Chondrocyte (in vitro differentiated cells): ENCODE measurements at regions not wholly inside any gene's neighbourhood (a gene's known extent, or its start where the extent isn't known, plus 50 kb on each side); places are given as distances from the start of the nearest gene placed in this dataset.

ENCODE experiments used
- DNase-seq: peaks from one replicate; pipeline ENCODE4 v3.0.0; 2021; ENCODE audit warnings: mixed read lengths, low spot score
- H3K27ac Mint-ChIP-seq: one replicate; pipeline ENCODE4 v1.8.0; 2021; ENCODE audit warnings: mild to moderate bottlenecking, moderate library complexity, mixed read lengths; ENCODE audit not compliant: unreplicated experiment
- H3K27me3 Mint-ChIP-seq: 2 replicates; pipeline ENCODE4 v1.8.0; 2021; ENCODE audit warnings: low read depth, mixed read lengths
- H3K36me3 Mint-ChIP-seq: 2 replicates; pipeline ENCODE4 v1.8.0; 2021; ENCODE audit warnings: low read depth, mixed read lengths
- H3K4me1 Mint-ChIP-seq: 2 replicates; pipeline ENCODE4 v1.8.0; 2021; ENCODE audit warnings: low read depth, mild to moderate bottlenecking, mixed read lengths
- H3K4me3 Mint-ChIP-seq: one replicate; pipeline ENCODE4 v1.8.0; 2021; ENCODE audit warnings: mild to moderate bottlenecking, moderate library complexity, mixed read lengths; ENCODE audit not compliant: unreplicated experiment
- H3K9me3 Mint-ChIP-seq: 2 replicates; pipeline ENCODE4 v1.8.0; 2021; ENCODE audit warnings: low read depth, mixed read lengths
- CTCF ChIP-seq: fragments of 200-600 bp; sonication (generic); IDR thresholded peaks from 2 replicates; pipeline ENCODE4 v1.5.0; 2021; ENCODE audit warnings: antibody characterized with exemption, mild to moderate bottlenecking, moderate library complexity

- H3K36me3 Mint-ChIP-seq, result no peaks in the 10 kb centered on the region
- no peak for DNase-seq
These were observed 829.4 kb downstream of the EPHA7 start for GRCh38 chr6:92589996-92590395.

GRCh38 chr6:92588148-92588547 lies 831.2 kb downstream of the EPHA7 start:
- DNase-seq, result no peak
- TF ChIP-seq CTCF, result no peak
- H3K9me3 Mint-ChIP-seq, result no peaks in the 10 kb centered on the region
- no peaks in the 10 kb centered on the region for H3K36me3 Mint-ChIP-seq
- H3K4me3 Mint-ChIP-seq, result no peak overlapping the region
- no peak overlapping the region for H3K27ac Mint-ChIP-seq
- H3K27me3 Mint-ChIP-seq, result no peaks in the 10 kb centered on the region
- H3K4me1 Mint-ChIP-seq, result no peaks in the 10 kb centered on the region

More at GRCh38 chr6:92589996-92590395, 829.4 kb downstream of the EPHA7 start:
- Mint-ChIP-seq H3K4me3 (no peak overlapping the region), H3K27me3 (no peaks in the 10 kb centered on the region), H3K27ac (no peak overlapping the region), H3K9me3 (no peaks in the 10 kb centered on the region), H3K4me1 (no peaks in the 10 kb centered on the region)
- no peak for TF ChIP-seq CTCF

- no peak overlapping the region for H3K4me3 Mint-ChIP-seq
- H3K4me1 Mint-ChIP-seq, result no peaks in the 10 kb centered on the region
- no peak overlapping the region for H3K27ac Mint-ChIP-seq
- H3K36me3 Mint-ChIP-seq, result no peaks in the 10 kb centered on the region
- DNase-seq, result no peak
- no peaks in the 10 kb centered on the region for H3K27me3 Mint-ChIP-seq
- TF ChIP-seq CTCF, result no peak
- no peaks in the 10 kb centered on the region for H3K9me3 Mint-ChIP-seq
These were observed 831.8 kb downstream of the EPHA7 start for GRCh38 chr6:92587525-92587924.

- Mint-ChIP-seq H3K27ac (no peak overlapping the region), H3K4me3 (no peak overlapping the region)
- TF ChIP-seq CTCF, result no peak
These were observed 833.0 kb downstream of the EPHA7 start for GRCh38 chr6:92586236-92586977.

GRCh38 chr6:92582211-92582610 lies 837.1 kb downstream of the EPHA7 start:
- Mint-ChIP-seq H3K9me3 (peaks cover 30% of the 10 kb centered on the region), H3K4me1 (peaks cover 6% of the 10 kb centered on the region), H3K4me3 (no peak overlapping the region), H3K36me3 (peaks cover 9% of the 10 kb centered on the region), H3K27me3 (no peaks in the 10 kb centered on the region), H3K27ac (no peak overlapping the region)
- no peak for TF ChIP-seq CTCF
- DNase-seq, result no peak

More at GRCh38 chr6:92586236-92586977, 833.0 kb downstream of the EPHA7 start:
- Mint-ChIP-seq H3K9me3 (peaks cover 7% of the 10 kb centered on the region), H3K4me1 (no peaks in the 10 kb centered on the region), H3K36me3 (no peaks in the 10 kb centered on the region), H3K27me3 (no peaks in the 10 kb centered on the region)
- DNase-seq, result no peak
